ENCODE measurements at regions not wholly inside any gene's neighbourhood (a gene's known extent, or its start where the extent isn't known, plus 50 kb on each side); places are given as distances from the start of the nearest gene placed in this dataset.

GRCh38 chr7:155867280-155867679, 55.0 kb upstream of the SHH start (continued):
- no peak for TF ChIP-seq HMG20B (CRISPR knock-in tag; conservative IDR thresholded peaks at IDR 0.05)

- H3K9ac ChIP-seq (ENCODE audit: insufficient read depth, low read depth, low read length) = no peak overlapping the region
- H3K27me3 ChIP-seq (ENCODE audit: control insufficient read depth in 1 of 2, insufficient read depth in 2 of 2, low read length in 2 of 2) = peaks cover 12 to 50% of the 10 kb centered on the region in 2 experiments
- no peak overlapping the region for H3K27ac ChIP-seq (ENCODE audit: extremely low read length, insufficient read depth, low read length)
- FAIRE-seq (no peak), DNase-seq (ENCODE audit: low spot score) (no peak), ATAC-seq (no peak)
- in situ Hi-C loops (cut with HindIII; ENCODE audit: extremely low pct_ligation_motif_present, low pct_unique_long_range_greater_than_20kb) (no loop called here), intact Hi-C loops (cut with micrococcal nuclease; ENCODE audit: unreplicated experiment) (no loop called here)
- TF ChIP-seq REST (IDR thresholded peaks at IDR 0.05; ENCODE audit: borderline replicate concordance in 1 of 2, low read depth in 1 of 2, low read length in 2 of 2) (peak; percentile 14 to 72; a peak in 3 of 4 replicates), FOXO1 (CRISPR knock-in tag; IDR thresholded peaks at IDR 0.05) (no peak)
- H2AFZ ChIP-seq (ENCODE audit: low read length) = no peak overlapping the region
- CTCF ChIA-PET (ENCODE audit: low intra/inter-chr PET ratio, low total read pairs) = no interaction called here
- H3K4me3 ChIP-seq (replicated peaks in 1 of 3; ENCODE audit: insufficient read depth in 1 of 3, low read depth in 2 of 3, low read length in 3 of 3) = no peak overlapping the region
- H3K9me3 ChIP-seq (ENCODE audit: low read length) = no peaks in the 10 kb centered on the region
- H3K79me2 ChIP-seq (ENCODE audit: insufficient read depth, low read length) = no peaks in the 10 kb centered on the region
- H3K4me1 ChIP-seq (ENCODE audit: insufficient read depth, low read length) = peaks cover 22% of the 10 kb centered on the region
- 37% methylated on average over 15 of the region's 19 CpGs for WGBS (ENCODE audit: low lambda C conversion rate)
- H3K4me2 ChIP-seq (ENCODE audit: low read depth, low read length) = no peak overlapping the region
- POLR2A ChIA-PET = no interaction called here
- BruUV-seq (replicated peaks) = no TSS peak
- no peaks in the 10 kb centered on the region for H3K36me3 ChIP-seq (replicated peaks in 1 of 2; ENCODE audit: control insufficient read depth in 1 of 2, insufficient read depth in 2 of 2, low read length in 2 of 2)
- no peaks in the 10 kb centered on the region; the same call in 1 of the 2 replicates for H4K20me1 ChIP-seq (ENCODE audit: insufficient read depth, low read length)
Observed at GRCh38 chr7:155865830-155866525, 53.7 kb upstream of the SHH start.

All from HepG2 (cell line).